ENCODE measurements at regions not wholly inside any gene's neighbourhood (a gene's known extent, or its start where the extent isn't known, plus 50 kb on each side); places are given as distances from the start of the nearest gene placed in this dataset.

DNA sequence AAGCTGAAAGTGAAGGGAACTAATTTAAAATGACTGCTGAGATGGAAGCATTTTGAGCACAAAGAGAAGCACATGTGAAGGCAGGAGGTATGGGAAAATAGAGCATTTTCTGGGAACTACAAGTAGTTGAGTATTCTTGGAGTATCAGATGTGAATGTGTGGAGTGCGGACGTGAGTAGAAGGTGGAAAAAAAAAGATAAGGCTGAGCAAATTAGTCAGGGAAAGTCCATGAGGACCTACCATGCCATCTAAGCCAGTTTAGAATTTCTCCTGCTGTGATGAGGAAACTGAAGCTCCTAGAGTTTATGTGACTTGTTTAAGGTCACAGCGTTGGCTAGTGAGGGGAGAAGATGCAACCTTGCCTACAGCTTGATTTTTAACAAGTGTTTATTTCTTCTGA lies 578.1 kb upstream of the MIR17HG start:
- no peak overlapping the region for H3K4me3 ChIP-seq
- DNase-seq = no peak
- H3K4me1 ChIP-seq = no peaks in the 10 kb centered on the region
- TF ChIP-seq POLR2A (IDR thresholded peaks at IDR 0.05) = no peak
- TF ChIP-seq, protein P1, sequence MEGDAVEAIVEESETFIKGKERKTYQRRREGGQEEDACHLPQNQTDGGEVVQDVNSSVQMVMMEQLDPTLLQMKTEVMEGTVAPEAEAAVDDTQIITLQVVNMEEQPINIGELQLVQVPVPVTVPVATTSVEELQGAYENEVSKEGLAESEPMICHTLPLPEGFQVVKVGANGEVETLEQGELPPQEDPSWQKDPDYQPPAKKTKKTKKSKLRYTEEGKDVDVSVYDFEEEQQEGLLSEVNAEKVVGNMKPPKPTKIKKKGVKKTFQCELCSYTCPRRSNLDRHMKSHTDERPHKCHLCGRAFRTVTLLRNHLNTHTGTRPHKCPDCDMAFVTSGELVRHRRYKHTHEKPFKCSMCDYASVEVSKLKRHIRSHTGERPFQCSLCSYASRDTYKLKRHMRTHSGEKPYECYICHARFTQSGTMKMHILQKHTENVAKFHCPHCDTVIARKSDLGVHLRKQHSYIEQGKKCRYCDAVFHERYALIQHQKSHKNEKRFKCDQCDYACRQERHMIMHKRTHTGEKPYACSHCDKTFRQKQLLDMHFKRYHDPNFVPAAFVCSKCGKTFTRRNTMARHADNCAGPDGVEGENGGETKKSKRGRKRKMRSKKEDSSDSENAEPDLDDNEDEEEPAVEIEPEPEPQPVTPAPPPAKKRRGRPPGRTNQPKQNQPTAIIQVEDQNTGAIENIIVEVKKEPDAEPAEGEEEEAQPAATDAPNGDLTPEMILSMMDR (IDR thresholded peaks at IDR 0.05) = no peak
- TF ChIP-seq POLR2AphosphoS5 (IDR thresholded peaks at IDR 0.05) = no peak
- TF ChIP-seq EP300 (IDR thresholded peaks at IDR 0.05) = no peak
- no peaks in the 10 kb centered on the region for H3K9me3 ChIP-seq
- H3K36me3 ChIP-seq = no peaks in the 10 kb centered on the region
- intact Hi-C loops (cut with DNase I) = no loop called here
- 70 to 83% methylated on average over 3 of the region's 3 CpGs for WGBS, 2 donors
- no peaks in the 10 kb centered on the region for H3K27me3 ChIP-seq
- H3K27ac ChIP-seq = no peak overlapping the region

DNA sequence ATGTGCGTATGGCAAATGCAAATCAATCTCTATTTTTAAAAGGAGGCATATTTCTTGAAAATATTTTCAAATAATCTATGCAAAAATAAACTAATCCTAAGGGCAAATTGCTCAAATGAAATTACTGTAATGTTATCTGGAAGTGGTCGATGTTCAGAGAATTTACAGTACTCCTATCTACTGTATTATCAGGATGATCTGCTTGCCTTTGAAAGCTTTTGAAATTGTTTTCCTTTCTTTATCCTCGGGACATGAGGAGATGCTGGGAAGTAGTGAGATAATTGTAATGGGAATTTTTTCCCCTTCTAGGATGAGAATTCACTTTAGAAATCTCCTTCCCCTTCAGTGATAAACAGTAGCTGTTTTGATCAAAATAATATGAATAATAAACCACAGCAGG lies 577.2 kb upstream of the MIR17HG start:
- H3K4me3 ChIP-seq = no peak overlapping the region
- H3K4me1 ChIP-seq = no peaks in the 10 kb centered on the region
- no peaks in the 10 kb centered on the region for H3K27me3 ChIP-seq
- no peak overlapping the region for H3K27ac ChIP-seq
- no peaks in the 10 kb centered on the region for H3K9me3 ChIP-seq
- TF ChIP-seq EP300 (IDR thresholded peaks at IDR 0.05) (no peak), POLR2A (IDR thresholded peaks at IDR 0.05) (no peak), POLR2AphosphoS5 (IDR thresholded peaks at IDR 0.05) (no peak)
- TF ChIP-seq, protein P1 (IDR thresholded peaks at IDR 0.05) = no peak
- H3K36me3 ChIP-seq = no peaks in the 10 kb centered on the region
- 50 to 68% methylated on average over 3 of the region's 3 CpGs for WGBS, 2 donors
- no peak for DNase-seq
- intact Hi-C loops (cut with DNase I) = no loop called here

DNA sequence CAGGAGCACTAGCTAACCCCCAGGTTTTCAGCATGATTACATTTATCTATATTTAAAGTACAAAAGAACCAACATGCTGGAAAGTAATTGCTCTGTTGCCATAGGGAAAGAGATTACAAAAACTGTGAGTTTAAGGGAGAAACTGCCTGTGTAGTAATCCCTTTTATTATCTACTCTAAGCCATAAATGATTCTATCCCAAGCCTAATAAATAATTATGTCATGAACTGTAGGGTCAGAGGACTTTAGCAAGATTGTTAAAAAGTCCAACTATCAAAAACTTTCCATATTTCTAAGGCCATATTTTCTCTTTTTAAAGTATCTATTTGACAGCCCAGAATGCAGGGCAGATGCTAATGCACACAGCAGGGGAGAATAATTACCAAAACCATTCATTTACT lies 573.8 kb upstream of the MIR17HG start:
- TF ChIP-seq, protein P1 (IDR thresholded peaks at IDR 0.05) = no peak
- no peak for TF ChIP-seq POLR2AphosphoS5 (IDR thresholded peaks at IDR 0.05)
- TF ChIP-seq EP300 (IDR thresholded peaks at IDR 0.05) = no peak
- TF ChIP-seq POLR2A (IDR thresholded peaks at IDR 0.05) = no peak

DNA sequence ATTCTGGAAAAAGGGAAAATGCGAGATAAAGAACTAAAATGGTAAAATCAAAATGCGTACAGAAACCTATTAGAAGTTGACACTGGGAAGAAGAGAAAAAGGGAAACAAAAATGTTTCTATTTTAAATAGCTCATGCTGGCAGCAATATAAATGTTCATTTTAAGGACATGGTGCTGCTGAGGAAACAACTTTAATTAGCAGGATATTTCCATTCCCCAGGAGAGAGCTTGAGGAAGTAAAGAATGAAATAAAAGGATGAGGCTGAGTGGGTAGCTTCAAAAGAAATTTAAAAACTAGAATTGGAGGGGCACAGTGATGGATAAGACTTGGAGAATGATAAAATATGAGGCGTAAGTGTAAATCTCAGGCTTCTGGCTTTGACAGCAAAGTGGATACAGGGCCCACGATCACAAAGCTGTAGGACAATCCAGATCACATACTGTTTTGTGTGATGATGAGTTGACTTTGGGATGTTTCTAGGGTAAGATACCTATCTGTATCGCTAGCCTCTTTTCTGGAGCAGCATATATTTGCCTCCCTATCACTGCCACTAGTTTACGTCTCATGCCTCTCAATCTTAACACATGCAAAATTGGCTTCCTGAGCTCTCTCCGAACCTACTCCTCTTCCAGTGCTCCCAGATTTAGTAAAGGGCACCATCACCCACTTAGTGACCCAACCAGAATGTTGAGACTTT lies 571.3 kb upstream of the MIR17HG start:
- TF ChIP-seq POLR2A (IDR thresholded peaks at IDR 0.05) (no peak), POLR2AphosphoS5 (IDR thresholded peaks at IDR 0.05) (no peak), EP300 (IDR thresholded peaks at IDR 0.05) (no peak)
- TF ChIP-seq, protein P1 (IDR thresholded peaks at IDR 0.05) = no peak
- 91 to 94% methylated on average over 7 of the region's 7 CpGs for WGBS, 2 donors

More for the DNA sequence above, 573.8 kb upstream of the MIR17HG start:
- DNase-seq = no peak
- H3K27ac ChIP-seq = no peak overlapping the region
- no peaks in the 10 kb centered on the region for H3K4me1 ChIP-seq
- no peaks in the 10 kb centered on the region for H3K36me3 ChIP-seq
- H3K4me3 ChIP-seq = no peak overlapping the region
- no peaks in the 10 kb centered on the region for H3K27me3 ChIP-seq
- intact Hi-C loops (cut with DNase I) = no loop called here
- no peaks in the 10 kb centered on the region for H3K9me3 ChIP-seq

DNA sequence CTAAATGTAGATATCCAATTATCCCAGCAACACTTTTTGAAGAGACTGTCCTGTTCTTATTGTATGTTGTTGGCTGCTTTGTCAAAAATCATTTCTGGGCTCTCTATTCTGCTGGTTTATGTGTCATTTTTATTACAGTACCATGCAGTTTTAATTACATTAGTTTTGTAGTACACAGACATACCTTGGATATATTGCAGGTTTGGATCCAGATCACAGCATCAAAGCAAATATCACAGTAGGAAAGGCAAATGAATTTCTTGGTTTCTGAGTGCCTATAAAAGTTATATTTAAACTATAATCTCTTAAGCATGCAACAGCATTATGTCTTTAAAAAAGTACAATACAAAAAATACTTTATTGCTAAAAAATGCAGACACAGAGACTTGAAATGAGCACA lies 564.2 kb upstream of the MIR17HG start:
- H3K27ac ChIP-seq = no peak overlapping the region
- no peaks in the 10 kb centered on the region for H3K4me1 ChIP-seq
- DNase-seq = no peak
- no peaks in the 10 kb centered on the region for H3K36me3 ChIP-seq
- H3K9me3 ChIP-seq = no peaks in the 10 kb centered on the region
- no peaks in the 10 kb centered on the region for H3K27me3 ChIP-seq
- intact Hi-C loops (cut with DNase I) = no loop called here
- H3K4me3 ChIP-seq = no peak overlapping the region
- TF ChIP-seq POLR2A (IDR thresholded peaks at IDR 0.05) = no peak
- no peak for TF ChIP-seq EP300 (IDR thresholded peaks at IDR 0.05)
- TF ChIP-seq POLR2AphosphoS5 (IDR thresholded peaks at IDR 0.05) = no peak
- TF ChIP-seq, protein P1 (IDR thresholded peaks at IDR 0.05) = no peak

More for the DNA sequence above, 571.3 kb upstream of the MIR17HG start:
- H3K4me3 ChIP-seq = no peak overlapping the region
- no peak overlapping the region for H3K27ac ChIP-seq
- DNase-seq = no peak
- intact Hi-C loops (cut with DNase I) = no loop called here
- no peaks in the 10 kb centered on the region for H3K4me1 ChIP-seq
- H3K36me3 ChIP-seq = no peaks in the 10 kb centered on the region
- H3K27me3 ChIP-seq = no peaks in the 10 kb centered on the region
- H3K9me3 ChIP-seq = no peaks in the 10 kb centered on the region

Measured in sigmoid colon (tissue), 6 donors.